ENCODE measurements at regions not wholly inside any gene's neighbourhood (a gene's known extent, or its start where the extent isn't known, plus 50 kb on each side); places are given as distances from the start of the nearest gene placed in this dataset.

DNA sequence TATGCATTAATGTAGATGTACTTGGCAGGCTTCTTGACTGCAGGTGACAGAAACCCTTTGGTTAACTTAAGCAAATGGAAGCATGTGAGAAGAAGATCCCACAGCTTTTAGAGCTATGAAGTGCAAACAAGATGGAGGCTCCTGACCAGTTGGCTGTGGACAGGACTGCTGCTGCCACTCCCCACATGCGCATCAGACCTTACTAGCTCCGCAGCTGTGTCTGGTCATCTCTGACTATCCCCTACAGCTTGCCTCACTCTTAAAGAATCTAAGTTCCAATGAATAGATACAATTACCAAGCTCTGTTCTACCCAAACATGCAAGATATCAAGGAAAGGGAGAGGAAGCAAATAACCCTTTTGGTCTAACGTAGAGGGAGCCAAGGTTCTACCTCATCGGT is 587.6 kb downstream of the DSC3 start (continued):
- no peak for TF ChIP-seq HDAC2 (IDR thresholded peaks at IDR 0.05; ENCODE audit: borderline replicate concordance in 1 of 2, low read depth in 2 of 2, low read length in 2 of 2)

GRCh38 chr18:30451981-30452380 is 590.6 kb downstream of the DSC3 start:
- Histone ChIP-seq H3K4ac (replicated peaks; ENCODE audit: insufficient read length, low read depth, low read length) (no peak overlapping the region), H4K91ac (replicated peaks; ENCODE audit: insufficient read length, low read length) (no peak overlapping the region), H3K4me2 (ENCODE audit: insufficient read depth in 1 of 2, low read depth in 2 of 2, low read length in 2 of 2) (no peak overlapping the region), H2AK5ac (ENCODE audit: low read depth, low read length) (no peak overlapping the region), H3K4me1 (replicated peaks in 1 of 4; ENCODE audit: control insufficient read depth in 3 of 4, insufficient read depth in 4 of 4, low read length in 3 of 4) (peaks cover 0 to 2% (median 0%) of the 10 kb centered on the region in 4 experiments; a peak in 1 of 7 replicates), H4K20me1 (replicated peaks in 1 of 2; ENCODE audit: control insufficient read depth in 1 of 2, insufficient read depth in 2 of 2, low read length in 2 of 2) (no peaks in the 10 kb centered on the region), H4K5ac (ENCODE audit: insufficient read length, low read depth, low read length) (no peak overlapping the region), H3K56ac (replicated peaks; ENCODE audit: insufficient read length, low read depth, low read length) (no peak overlapping the region), H3K23ac (ENCODE audit: insufficient read length) (no peak overlapping the region), H3K4me3 (ENCODE audit: extremely low read depth in 1 of 4, insufficient read depth in 2 of 4, low read depth in 3 of 4, low read length in 4 of 4) (no peak overlapping the region), H2BK5ac (ENCODE audit: low read depth, low read length) (no peak overlapping the region), H3K79me2 (ENCODE audit: control insufficient read depth in 1 of 2, insufficient read depth in 2 of 2, low read length in 2 of 2) (no peaks in the 10 kb centered on the region), H2BK15ac (ENCODE audit: low read length) (no peak overlapping the region), H3K9me3 (ENCODE audit: insufficient read depth in 2 of 2, low read depth in 1 of 2, low read length in 1 of 2) (no peaks in the 10 kb centered on the region), H2BK12ac (ENCODE audit: low read depth, low read length) (no peak overlapping the region), H2BK20ac (ENCODE audit: low read length) (no peak overlapping the region), H3K9ac (replicated peaks in 1 of 4; ENCODE audit: extremely low read depth in 1 of 4, low read depth in 3 of 4, low read length in 3 of 4) (no peak overlapping the region), H3K14ac (ENCODE audit: insufficient read length) (no peak overlapping the region), H3K36me3 (ENCODE audit: control insufficient read depth in 2 of 4, insufficient read depth in 4 of 4, low read length in 3 of 4) (no peaks in the 10 kb centered on the region), H2BK120ac (replicated peaks; ENCODE audit: low read depth, low read length) (no peak overlapping the region), H3K79me1 (ENCODE audit: low read depth, low read length) (no peaks in the 10 kb centered on the region), H3K23me2 (ENCODE audit: low read depth, low read length) (no peaks in the 10 kb centered on the region), H2AFZ (ENCODE audit: low read length) (no peak overlapping the region), H3K27ac (ENCODE audit: low read depth, low read length) (no peak overlapping the region), H3K27me3 (replicated peaks in 1 of 4; ENCODE audit: control insufficient read depth in 3 of 4, extremely low read depth in 1 of 4, insufficient read depth in 3 of 4, low read length in 3 of 4) (no peaks in the 10 kb centered on the region), H3K18ac (ENCODE audit: extremely low read depth, low read length) (no peak overlapping the region), H4K8ac (ENCODE audit: extremely low read depth, insufficient read depth, low read length) (no peak overlapping the region)
- POLR2A ChIA-PET (ENCODE audit: partially characterized antibody), result no interaction called here
- CTCF ChIA-PET (ENCODE audit: partially characterized antibody), result no interaction called here
- no peak for FAIRE-seq
- no peak for DNase-seq (ENCODE audit: low read depth in 1 of 2, low spot score in 2 of 2)
- TF ChIP-seq TBP (IDR thresholded peaks at IDR 0.05; ENCODE audit: low read depth, low read length) (no peak), CTBP2 (IDR thresholded peaks at IDR 0.05; ENCODE audit: borderline replicate concordance, insufficient read depth, insufficient read length, low read length) (no peak)
